GM21515 (cell line): ENCODE measurements at regions not wholly inside any gene's neighbourhood (a gene's known extent, or its start where the extent isn't known, plus 50 kb on each side); places are given as distances from the start of the nearest gene placed in this dataset.

Source experiments
- ATAC-seq: cut with Tn5 transposase; IDR thresholded peaks from one replicate; pipeline ENCODE4 v1.9.1; 2021; ENCODE audit not compliant: unreplicated experiment

- ATAC-seq = no peak
Measured at GRCh38 chr6:133171989-133172604, 69.1 kb upstream of the EYA4 start.

GRCh38 chr6:133173276-133173675 is 67.9 kb upstream of the EYA4 start:
- ATAC-seq = no peak

GRCh38 chr6:133179481-133179880 is 61.7 kb upstream of the EYA4 start:
- ATAC-seq = no peak

- no peak for ATAC-seq
Measured at GRCh38 chr6:133183691-133184090, 57.5 kb upstream of the EYA4 start.

GRCh38 chr6:133184798-133185372 is 56.3 kb upstream of the EYA4 start:
- ATAC-seq = no peak

GRCh38 chr6:133185731-133186130 is 55.4 kb upstream of the EYA4 start:
- no peak for ATAC-seq

GRCh38 chr6:133187114-133187513 is 54.0 kb upstream of the EYA4 start:
- no peak for ATAC-seq

GRCh38 chr6:133187657-133188453 is 53.3 kb upstream of the EYA4 start:
- no peak for ATAC-seq

GRCh38 chr6:133190912-133191311 is 50.2 kb upstream of the EYA4 start:
- no peak for ATAC-seq

GRCh38 chr6:133191323-133191722 is 49.8 kb upstream of the EYA4 start:
- ATAC-seq = no peak
